ENCODE measurements at regions not wholly inside any gene's neighbourhood (a gene's known extent, or its start where the extent isn't known, plus 50 kb on each side); places are given as distances from the start of the nearest gene placed in this dataset.
"Not testable (repeated sequence)": the region's sequence is repeated elsewhere in the genome, so short reads cannot be mapped to it uniquely, and the experiment has no call there.

- DNase-seq (ENCODE audit: low read depth): no peak
These were observed 193.9 kb downstream of the ANKRD7 start for GRCh38 chr7:118418433-118418832.

GRCh38 chr7:118420888-118421287 is 196.4 kb downstream of the ANKRD7 start:
- no peak for DNase-seq (ENCODE audit: low read depth)

GRCh38 chr7:118429141-118429540 is 204.6 kb downstream of the ANKRD7 start:
- no peak for DNase-seq (ENCODE audit: low read depth)

GRCh38 chr7:118436663-118437062 is 212.2 kb downstream of the ANKRD7 start:
- DNase-seq (ENCODE audit: low read depth): no peak

GRCh38 chr7:118449030-118449429 is 224.5 kb downstream of the ANKRD7 start:
- DNase-seq (ENCODE audit: low read depth): not testable (repeated sequence)

GRCh38 chr7:118449797-118450567 is 225.5 kb downstream of the ANKRD7 start:
- DNase-seq (ENCODE audit: low read depth): no peak

GRCh38 chr7:118452128-118452527 is 227.6 kb downstream of the ANKRD7 start:
- DNase-seq (ENCODE audit: low read depth): no peak

- DNase-seq (ENCODE audit: low read depth): no peak
These were observed 242.9 kb downstream of the ANKRD7 start for GRCh38 chr7:118467381-118467780.

- no peak for DNase-seq (ENCODE audit: low read depth)
These were observed 248.1 kb downstream of the ANKRD7 start for GRCh38 chr7:118472581-118472980.

- no peak for DNase-seq (ENCODE audit: low read depth)
These were observed 248.8 kb downstream of the ANKRD7 start for GRCh38 chr7:118473271-118473670.

- no peak for DNase-seq (ENCODE audit: low read depth)
These were observed 251.5 kb downstream of the ANKRD7 start for GRCh38 chr7:118476036-118476435.

- DNase-seq (ENCODE audit: low read depth): no peak
These were observed 252.5 kb downstream of the ANKRD7 start for GRCh38 chr7:118477036-118477435.

- no peak for DNase-seq (ENCODE audit: low read depth)
These were observed 253.7 kb downstream of the ANKRD7 start for GRCh38 chr7:118478236-118478635.

- no peak for DNase-seq (ENCODE audit: low read depth)
These were observed 254.4 kb downstream of the ANKRD7 start for GRCh38 chr7:118478931-118479330.

GRCh38 chr7:118492466-118492865 is 268.0 kb downstream of the ANKRD7 start:
- no peak for DNase-seq (ENCODE audit: low read depth)

- no peak for DNase-seq (ENCODE audit: low read depth)
These were observed 271.7 kb downstream of the ANKRD7 start for GRCh38 chr7:118496138-118496644.

- DNase-seq (ENCODE audit: low read depth): no peak
These were observed 277.7 kb downstream of the ANKRD7 start for GRCh38 chr7:118502235-118502634.

- DNase-seq (ENCODE audit: low read depth): no peak
These were observed 286.6 kb downstream of the ANKRD7 start for GRCh38 chr7:118511146-118511545.

- DNase-seq (ENCODE audit: low read depth): no peak
These were observed 292.8 kb downstream of the ANKRD7 start for GRCh38 chr7:118517275-118517674.

GRCh38 chr7:118525020-118525419 is 300.5 kb downstream of the ANKRD7 start:
- no peak for DNase-seq (ENCODE audit: low read depth)

GRCh38 chr7:118531566-118531965 is 307.1 kb downstream of the ANKRD7 start:
- no peak for DNase-seq (ENCODE audit: low read depth)

- no peak for DNase-seq (ENCODE audit: low read depth)
These were observed 334.7 kb downstream of the ANKRD7 start for GRCh38 chr7:118559207-118559606.

- DNase-seq (ENCODE audit: low read depth): no peak
These were observed 338.8 kb downstream of the ANKRD7 start for GRCh38 chr7:118563311-118563710.

- DNase-seq (ENCODE audit: low read depth): no peak
These were observed 348.1 kb downstream of the ANKRD7 start for GRCh38 chr7:118572604-118573003.

Measured in EH (cell line).